GM18502 (cell line): ENCODE measurements at regions not wholly inside any gene's neighbourhood (a gene's known extent, or its start where the extent isn't known, plus 50 kb on each side); places are given as distances from the start of the nearest gene placed in this dataset.

Source experiments
- ATAC-seq: cut with Tn5 transposase; IDR thresholded peaks from one replicate; pipeline ENCODE4 v1.9.1; 2021; ENCODE audit warnings: mild to moderate bottlenecking; ENCODE audit not compliant: unreplicated experiment, poor library complexity

DNA sequence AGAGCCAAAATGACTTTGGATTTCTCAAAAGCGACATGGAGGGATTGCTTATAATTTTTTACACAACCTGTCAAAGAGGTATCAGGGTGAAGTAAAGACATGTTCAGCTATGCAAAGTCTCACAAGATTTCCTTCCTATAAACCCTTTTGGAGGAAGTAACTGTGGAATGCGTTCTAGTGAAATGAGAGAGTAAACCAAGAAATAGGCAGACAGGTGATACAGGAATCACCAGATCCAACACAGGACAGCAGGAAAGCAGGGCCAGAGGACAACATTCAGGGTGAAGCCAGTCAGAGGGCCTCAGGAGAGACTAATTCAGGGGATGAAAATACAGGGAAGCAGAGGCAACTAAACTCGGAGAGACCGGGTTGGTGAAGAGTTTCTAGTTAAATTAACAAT, 90.4 kb upstream of the MTNR1B start:
- ATAC-seq = no peak

DNA sequence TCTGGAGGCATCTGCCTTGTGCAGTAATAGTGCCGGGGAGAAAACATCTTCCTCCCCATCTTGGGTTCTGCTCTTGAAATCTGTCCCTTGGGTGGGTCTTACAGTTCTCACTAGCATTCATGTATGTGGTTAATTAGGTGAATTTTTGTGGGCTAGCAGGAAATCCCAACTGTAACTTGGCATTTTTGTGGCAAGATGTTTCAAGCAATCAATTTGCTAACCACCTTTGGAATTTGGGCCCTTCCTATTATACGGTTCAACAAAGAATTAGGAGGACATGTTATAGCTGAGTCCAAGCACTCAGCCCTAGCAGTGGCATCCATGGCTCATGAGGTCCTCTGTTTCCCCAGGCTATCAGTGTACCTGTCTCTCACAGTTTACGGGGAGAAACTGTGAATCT, 89.1 kb upstream of the MTNR1B start:
- no peak for ATAC-seq

DNA sequence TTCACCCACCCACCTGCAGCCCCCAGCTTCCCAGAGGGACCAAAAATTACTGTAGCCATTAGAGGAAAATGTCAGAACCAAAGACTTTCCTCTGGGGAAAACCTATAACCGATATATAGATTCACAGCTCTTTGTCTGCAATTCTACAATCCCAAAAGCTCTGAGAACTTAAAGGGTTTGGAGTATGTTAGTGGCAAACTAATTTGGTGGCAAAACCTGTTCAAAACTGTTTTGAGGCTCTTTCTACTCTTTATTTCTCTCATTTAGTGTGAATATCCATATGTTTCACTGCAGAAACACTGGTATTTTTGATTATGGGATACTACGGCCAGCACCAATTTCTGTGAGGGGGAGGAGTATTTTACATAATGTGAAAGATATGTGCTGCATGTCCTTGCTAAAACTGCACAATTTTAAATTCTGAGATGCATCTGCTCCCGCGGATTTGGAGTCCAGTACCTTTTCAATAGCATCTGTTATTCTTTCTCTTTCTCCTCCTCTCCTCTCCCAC, 87.5 kb upstream of the MTNR1B start:
- ATAC-seq = no peak

DNA sequence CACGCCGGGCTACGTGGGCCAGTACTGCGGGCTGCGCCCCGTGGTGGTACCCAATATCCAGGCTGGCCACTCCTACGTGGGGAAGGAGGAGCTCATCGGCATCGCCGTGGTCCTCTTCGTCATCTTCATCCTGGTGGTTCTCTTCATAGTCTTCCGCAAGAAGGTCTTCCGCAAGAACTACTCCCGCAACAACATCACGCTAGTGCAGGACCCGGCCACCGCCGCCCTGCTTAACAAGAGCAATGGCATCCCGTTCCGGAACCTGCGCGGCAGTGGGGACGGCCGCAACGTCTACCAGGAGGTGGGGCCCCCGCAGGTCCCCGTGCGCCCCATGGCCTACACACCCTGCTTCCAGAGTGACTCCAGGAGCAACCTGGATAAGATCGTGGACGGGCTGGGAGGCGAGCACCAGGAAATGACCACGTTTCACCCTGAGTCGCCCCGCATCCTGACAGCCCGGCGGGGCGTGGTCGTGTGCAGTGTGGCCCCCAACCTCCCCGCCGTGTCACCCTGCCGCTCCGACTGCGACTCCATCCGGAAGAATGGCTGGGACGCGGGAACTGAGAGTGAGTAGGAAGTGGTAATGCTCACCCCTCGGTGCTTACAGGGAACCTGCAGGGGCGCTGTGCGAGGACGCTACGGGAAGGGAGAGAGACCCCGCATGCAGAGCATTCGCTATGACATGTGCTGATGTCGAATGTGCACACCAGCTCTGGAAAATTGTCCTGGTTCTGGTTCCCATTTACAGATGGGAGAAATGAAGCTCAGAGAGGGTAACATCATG, 86.4 kb upstream of the MTNR1B start:
- no peak for ATAC-seq

GRCh38 chr11:92885600-92885999, 83.9 kb upstream of the MTNR1B start:
- no peak for ATAC-seq

DNA sequence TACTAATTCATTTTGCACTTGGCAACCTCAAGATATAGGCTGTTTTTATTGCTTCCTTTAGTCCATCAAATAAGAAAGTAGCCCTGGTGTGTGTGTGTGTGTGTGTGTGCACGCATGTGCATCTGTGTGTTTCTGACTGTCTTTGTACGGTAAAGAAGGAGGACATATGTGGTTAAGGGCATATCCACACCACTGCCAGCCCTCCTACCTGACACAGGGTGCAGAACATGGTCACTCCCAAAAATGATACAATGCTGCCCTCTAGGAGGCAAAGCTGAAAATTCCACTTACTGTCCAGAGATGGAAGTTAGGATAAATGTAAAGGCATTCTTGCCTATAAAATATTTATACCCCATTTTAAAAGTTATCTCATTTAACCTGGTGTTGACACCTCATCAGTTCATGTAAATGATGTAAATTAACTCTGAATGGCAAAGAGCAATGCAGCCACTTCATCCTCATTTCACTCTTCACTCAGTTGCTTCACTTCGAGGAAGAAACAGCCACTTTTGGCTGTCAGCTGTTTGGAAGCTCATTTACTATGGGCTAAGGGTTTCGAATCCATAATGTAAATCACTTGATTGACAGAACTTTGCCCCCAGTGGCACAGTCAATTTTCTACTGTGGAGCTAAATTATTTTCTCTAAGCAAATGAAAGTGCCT, 83.1 kb upstream of the MTNR1B start:
- ATAC-seq = peak; percentile 69

DNA sequence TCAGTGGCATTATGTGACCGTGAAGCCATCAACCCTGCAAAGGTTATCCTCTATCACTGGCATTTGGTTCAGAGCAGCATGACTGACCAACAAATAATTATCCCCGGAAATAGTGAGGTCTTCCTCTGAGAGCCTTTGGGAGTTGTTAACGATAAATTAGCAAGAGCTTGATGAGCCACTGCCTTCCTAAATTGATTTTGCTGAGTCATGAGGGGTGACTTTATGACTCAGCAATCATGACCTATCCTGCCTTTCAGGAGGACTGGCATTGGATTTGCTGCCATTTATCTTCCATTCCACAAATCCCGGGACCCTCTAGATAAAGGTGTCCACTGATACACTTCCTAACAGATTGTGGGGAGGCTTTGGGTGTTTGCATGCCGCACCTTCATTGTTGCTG, 80.8 kb upstream of the MTNR1B start:
- no peak for ATAC-seq

DNA sequence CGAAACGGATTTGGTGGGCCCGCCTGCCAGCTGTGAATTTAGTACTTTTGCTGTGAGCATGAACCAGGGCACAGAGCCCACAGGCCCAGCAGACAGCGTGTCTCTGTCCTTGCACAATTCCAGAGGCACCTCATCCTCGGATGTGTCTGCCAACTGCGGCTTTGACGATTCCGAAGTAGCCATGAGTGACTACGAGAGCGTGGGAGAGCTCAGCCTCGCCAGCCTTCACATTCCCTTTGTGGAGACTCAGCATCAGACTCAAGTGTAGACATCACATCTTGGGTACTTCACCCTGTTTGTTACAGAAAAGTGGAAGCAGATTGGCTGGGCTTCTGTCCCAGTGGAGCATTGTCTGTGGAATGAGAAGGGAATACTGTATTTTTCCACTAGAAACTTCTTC, 78.6 kb upstream of the MTNR1B start:
- ATAC-seq = no peak

GRCh38 chr11:92892802-92893684, 76.4 kb upstream of the MTNR1B start:
- no peak for ATAC-seq

- no peak for ATAC-seq
Observed at GRCh38 chr11:92894197-92894596, 75.3 kb upstream of the MTNR1B start.

- ATAC-seq = no peak
Observed at GRCh38 chr11:92897487-92897886, 72.0 kb upstream of the MTNR1B start.

DNA sequence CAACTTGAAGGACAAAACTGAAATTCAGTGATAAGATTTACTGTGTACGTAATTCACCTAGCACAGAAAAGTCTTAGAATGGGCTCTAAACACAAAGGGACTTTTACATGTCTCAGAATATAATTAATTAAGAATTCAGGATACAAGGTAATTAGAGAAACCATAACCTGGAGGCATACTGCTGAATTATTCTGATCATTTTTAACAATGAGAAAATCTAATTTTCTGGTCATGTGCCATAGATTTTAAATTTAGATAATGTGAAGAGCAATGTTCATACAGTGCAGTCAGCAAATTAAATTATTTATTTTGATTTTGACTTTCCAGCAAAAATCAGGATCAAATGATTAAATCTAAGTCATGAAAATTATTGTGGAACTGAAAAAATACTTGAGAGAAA, 67.0 kb upstream of the MTNR1B start:
- ATAC-seq = no peak

DNA sequence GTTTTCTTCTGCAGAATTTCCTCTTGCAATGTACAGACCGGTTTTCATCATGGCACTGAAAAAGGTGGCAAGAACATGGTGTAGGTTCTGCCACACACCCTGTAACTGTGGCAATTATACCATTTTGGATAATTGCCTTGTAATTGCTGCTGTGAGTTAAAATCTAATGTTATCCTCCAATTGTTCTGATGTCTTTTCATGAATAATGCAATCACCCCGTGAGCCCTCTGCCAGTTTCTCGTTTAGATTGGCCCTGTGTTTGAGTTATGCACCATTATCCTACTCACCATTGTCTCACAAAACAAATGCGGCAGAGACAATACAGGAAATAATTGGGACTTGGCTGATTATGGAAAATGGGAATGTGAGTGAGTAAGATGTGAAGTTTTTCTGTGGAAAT, 61.8 kb upstream of the MTNR1B start:
- no peak for ATAC-seq

DNA sequence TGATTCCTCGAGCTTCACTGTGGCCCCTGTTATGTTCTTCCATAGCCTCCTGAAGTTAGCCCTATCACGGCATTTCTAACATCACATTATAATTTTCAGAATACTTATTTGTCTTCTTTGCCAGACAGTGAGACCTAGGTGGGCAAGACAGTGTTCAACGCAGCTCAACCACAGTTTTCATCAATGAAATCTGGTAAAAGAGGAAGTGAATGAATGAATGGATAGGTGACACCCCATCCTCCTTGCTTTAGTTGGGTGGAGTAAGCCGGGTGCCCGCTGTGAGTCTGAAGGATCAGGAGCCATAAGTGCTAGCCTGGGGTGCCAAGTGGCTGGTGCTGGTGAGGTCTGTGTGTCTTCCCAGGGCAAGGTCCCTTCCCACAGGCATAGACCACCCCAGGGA, 60.2 kb upstream of the MTNR1B start:
- no peak for ATAC-seq

DNA sequence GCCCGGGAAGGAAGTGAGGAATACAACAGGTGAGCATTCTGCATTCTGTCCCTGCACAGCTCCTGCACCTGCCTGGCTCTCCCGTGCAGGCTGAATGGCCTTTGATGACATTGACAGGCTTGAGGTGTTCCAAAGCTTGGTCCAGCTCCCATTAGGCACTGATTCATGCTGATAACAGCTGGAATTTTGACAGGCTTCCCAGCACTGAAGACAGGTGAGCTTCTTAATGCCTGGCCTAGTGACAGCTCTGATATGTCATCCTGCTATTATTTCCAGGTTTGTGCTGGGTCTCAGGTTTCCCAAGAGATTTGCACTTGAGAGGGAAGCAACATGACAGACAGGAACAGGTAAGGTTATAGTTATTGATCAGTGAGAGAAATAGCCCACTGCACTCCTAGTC, 58.0 kb upstream of the MTNR1B start:
- no peak for ATAC-seq

DNA sequence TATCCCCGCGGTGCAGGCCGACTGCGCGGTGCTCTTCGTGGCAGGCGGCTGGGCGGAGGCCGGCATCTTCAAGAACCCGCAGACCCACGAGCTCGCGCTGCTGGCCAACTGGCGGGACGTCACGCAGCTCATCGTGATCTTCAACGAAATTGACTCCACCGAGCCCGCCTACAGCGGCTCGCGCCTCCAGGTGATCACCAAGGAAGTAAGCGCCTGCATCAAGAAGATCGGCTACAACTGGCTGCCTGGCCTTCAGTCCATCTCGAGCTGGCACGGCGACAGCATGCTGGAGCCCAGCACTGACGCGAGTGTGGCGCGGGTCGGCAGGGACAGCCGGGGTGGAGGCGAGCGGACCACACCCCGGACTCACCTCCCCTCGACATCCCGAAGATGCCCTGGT, 53.9 kb upstream of the MTNR1B start:
- ATAC-seq = no peak

DNA sequence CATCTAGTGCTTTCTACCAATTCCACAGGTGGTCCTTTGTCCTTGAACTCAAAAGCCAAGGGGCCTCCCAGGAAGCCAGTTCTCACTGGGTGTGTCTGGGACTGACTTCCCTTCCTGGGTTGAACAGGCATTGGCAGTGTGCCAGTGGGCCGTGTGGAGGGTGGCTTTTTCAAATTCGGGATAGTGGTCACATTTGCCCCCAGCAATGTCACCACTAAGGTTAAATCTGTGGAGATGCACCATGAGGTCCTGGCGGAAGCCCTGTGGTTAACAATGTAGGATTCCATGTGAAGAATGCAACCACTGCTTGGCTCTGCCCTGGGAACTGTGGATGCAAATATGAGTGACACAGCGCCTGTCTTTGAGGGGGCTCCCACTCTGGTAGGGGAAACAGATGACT, 53.2 kb upstream of the MTNR1B start:
- no peak for ATAC-seq

GRCh38 chr11:92917927-92918326, 51.5 kb upstream of the MTNR1B start:
- ATAC-seq = peak; percentile 59

DNA sequence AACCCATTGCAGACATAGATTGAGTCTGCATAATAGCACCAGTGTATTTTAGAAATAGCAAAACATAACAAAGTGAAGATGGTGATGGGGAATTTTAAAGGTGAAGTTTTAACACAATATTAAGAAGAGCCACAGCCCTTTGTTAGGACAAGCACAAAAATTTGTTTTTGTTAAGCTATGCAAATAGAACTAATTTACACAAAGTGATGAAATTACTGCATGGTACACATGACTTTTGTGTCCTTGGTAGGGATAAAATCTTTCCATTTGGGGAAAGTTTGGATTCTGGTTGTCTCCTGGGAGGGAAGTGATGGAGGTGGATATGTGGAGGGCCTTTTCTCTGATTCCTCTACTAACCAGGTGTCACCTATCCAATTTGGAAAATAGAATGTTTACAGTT, 50.4 kb upstream of the MTNR1B start:
- no peak for ATAC-seq
